ENCODE measurements at regions not wholly inside any gene's neighbourhood (a gene's known extent, or its start where the extent isn't known, plus 50 kb on each side); places are given as distances from the start of the nearest gene placed in this dataset.

GRCh38 chr22:48175721-48176120 lies 1413.3 kb downstream of the TBC1D22A start:
- TF ChIP-seq POLR2A (IDR thresholded peaks at IDR 0.05; ENCODE audit: low read depth, low read length), result no peak
- TF ChIP-seq POLR2AphosphoS5 (IDR thresholded peaks at IDR 0.05; ENCODE audit: low read depth, low read length), result no peak

Measured in GM12891 (cell line).